NCI-H748 treated with DMSO at 0.1 percent for 48 hours (cell line): ENCODE measurements at regions not wholly inside any gene's neighbourhood (a gene's known extent, or its start where the extent isn't known, plus 50 kb on each side); places are given as distances from the start of the nearest gene placed in this dataset.

Experiments used
- DNase-seq: peaks from one replicate; lab custom pipeline; 2025; lab: John Stamatoyannopoulos, UW

GRCh38 chr3:31461426-31461825 lies 71.3 kb upstream of the STT3B start:
- no peak for DNase-seq

- peak; percentile 17 for DNase-seq
These were observed 70.6 kb upstream of the STT3B start for GRCh38 chr3:31462050-31462569.

- DNase-seq, result no peak
These were observed 66.7 kb upstream of the STT3B start for GRCh38 chr3:31465999-31466398.

GRCh38 chr3:31466866-31467265 lies 65.9 kb upstream of the STT3B start:
- DNase-seq, result no peak

GRCh38 chr3:31468433-31468832 lies 64.3 kb upstream of the STT3B start:
- no peak for DNase-seq

GRCh38 chr3:31469385-31469784 lies 63.3 kb upstream of the STT3B start:
- no peak for DNase-seq

GRCh38 chr3:31472479-31473390 lies 60.0 kb upstream of the STT3B start:
- no peak for DNase-seq

GRCh38 chr3:31476209-31476608 lies 56.5 kb upstream of the STT3B start:
- no peak for DNase-seq

- no peak for DNase-seq
These were observed 53.3 kb upstream of the STT3B start for GRCh38 chr3:31479431-31479830.

- no peak for DNase-seq
These were observed 51.0 kb upstream of the STT3B start for GRCh38 chr3:31481697-31482096.

- DNase-seq, result no peak
These were observed 50.1 kb upstream of the STT3B start for GRCh38 chr3:31482493-31483200.
